Erythroblast (primary cell): ENCODE measurements at regions not wholly inside any gene's neighbourhood (a gene's known extent, or its start where the extent isn't known, plus 50 kb on each side); places are given as distances from the start of the nearest gene placed in this dataset.

Experiments used
- GATA1 ChIP-seq: IDR thresholded peaks from 2 replicates; pipeline ENCODE4 v1.6.1; 2011; ENCODE audit warnings: low read depth, mild to moderate bottlenecking, control low read depth, low read length, moderate library complexity
- POLR2A ChIP-seq: IDR thresholded peaks from 2 replicates; pipeline ENCODE4 v1.6.1; 2011; ENCODE audit warnings: mild to moderate bottlenecking, low read length

- TF ChIP-seq POLR2A = no peak
- no peak for TF ChIP-seq GATA1
Measured at GRCh38 chr13:82717249-82717648, 1165.0 kb downstream of the SLITRK1 start.
